HL-60 (cell line): ENCODE measurements at regions not wholly inside any gene's neighbourhood (a gene's known extent, or its start where the extent isn't known, plus 50 kb on each side); places are given as distances from the start of the nearest gene placed in this dataset.

ENCODE experiments used
- SPI1 ChIP-seq: IDR thresholded peaks from 2 replicates; pipeline ENCODE4 v1.6.1; 2012; ENCODE audit warnings: low read depth, mild to moderate bottlenecking, borderline replicate concordance
- TF ChIP-seq, protein P1 (sequence below): IDR thresholded peaks from one replicate; pipeline ENCODE4 v1.5.1; 2011; ENCODE audit warnings: low read length, control low read depth, inconsistent platforms; ENCODE audit not compliant: insufficient read depth

- TF ChIP-seq, protein P1, sequence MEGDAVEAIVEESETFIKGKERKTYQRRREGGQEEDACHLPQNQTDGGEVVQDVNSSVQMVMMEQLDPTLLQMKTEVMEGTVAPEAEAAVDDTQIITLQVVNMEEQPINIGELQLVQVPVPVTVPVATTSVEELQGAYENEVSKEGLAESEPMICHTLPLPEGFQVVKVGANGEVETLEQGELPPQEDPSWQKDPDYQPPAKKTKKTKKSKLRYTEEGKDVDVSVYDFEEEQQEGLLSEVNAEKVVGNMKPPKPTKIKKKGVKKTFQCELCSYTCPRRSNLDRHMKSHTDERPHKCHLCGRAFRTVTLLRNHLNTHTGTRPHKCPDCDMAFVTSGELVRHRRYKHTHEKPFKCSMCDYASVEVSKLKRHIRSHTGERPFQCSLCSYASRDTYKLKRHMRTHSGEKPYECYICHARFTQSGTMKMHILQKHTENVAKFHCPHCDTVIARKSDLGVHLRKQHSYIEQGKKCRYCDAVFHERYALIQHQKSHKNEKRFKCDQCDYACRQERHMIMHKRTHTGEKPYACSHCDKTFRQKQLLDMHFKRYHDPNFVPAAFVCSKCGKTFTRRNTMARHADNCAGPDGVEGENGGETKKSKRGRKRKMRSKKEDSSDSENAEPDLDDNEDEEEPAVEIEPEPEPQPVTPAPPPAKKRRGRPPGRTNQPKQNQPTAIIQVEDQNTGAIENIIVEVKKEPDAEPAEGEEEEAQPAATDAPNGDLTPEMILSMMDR: no peak
- TF ChIP-seq SPI1: no peak
Observed at GRCh38 chr2:208827109-208827508, 420.5 kb downstream of the PTH2R start.
